GM23338 (cell line): ENCODE measurements at regions not wholly inside any gene's neighbourhood (a gene's known extent, or its start where the extent isn't known, plus 50 kb on each side); places are given as distances from the start of the nearest gene placed in this dataset.

Experiments
- ATAC-seq: fragments of 200-7000 bp; cut with Tn5 transposase; 3 replicates; pipeline ENCODE4 v1.9.1; 2020
- DNase-seq: peaks from one replicate; pipeline ENCODE4 v3.0.0-alpha.2; 2015; ENCODE audit warnings: low spot score
- H2AFZ ChIP-seq: fragments of 200-600 bp; sonication (generic); 2 replicates; pipeline ENCODE4 v1.8.0; 2016; ENCODE audit warnings: antibody characterized with exemption, mild to moderate bottlenecking, moderate library complexity
- H3F3A ChIP-seq: fragments of 200-600 bp; sonication (generic); replicated peaks from 2 replicates; pipeline ENCODE4 v1.8.0; 2017; ENCODE audit warnings: antibody characterized with exemption, mixed run types, low read depth
- H3K27ac ChIP-seq: fragments of 200-600 bp; sonication (generic); 2 replicates; pipeline ENCODE4 v1.6.1; 2016; ENCODE audit warnings: low read depth
- H3K27me3 ChIP-seq: fragments of 200-600 bp; sonication (generic); 2 replicates; pipeline ENCODE4 v1.8.0; 2016; ENCODE audit warnings: mild to moderate bottlenecking, mixed run types, moderate library complexity; ENCODE audit not compliant: insufficient read depth
- H3K36me3 ChIP-seq: fragments of 200-600 bp; sonication (generic); 2 replicates; pipeline ENCODE4 v1.8.0; 2016; ENCODE audit warnings: mild to moderate bottlenecking; ENCODE audit not compliant: insufficient read depth
- H3K4me1 ChIP-seq: fragments of 200-600 bp; sonication (generic); 2 replicates; pipeline ENCODE4 v1.8.0; 2016; ENCODE audit warnings: mild to moderate bottlenecking, moderate library complexity; ENCODE audit not compliant: insufficient read depth
- H3K4me2 ChIP-seq: fragments of 200-600 bp; sonication (generic); 2 replicates; pipeline ENCODE4 v1.7.1; 2017; ENCODE audit warnings: mixed run types
- H3K4me3 ChIP-seq: fragments of 200-600 bp; sonication (generic); 2 replicates; pipeline ENCODE4 v1.6.1; 2016; ENCODE audit warnings: mixed run types
- H3K79me2 ChIP-seq: fragments of 200-600 bp; sonication (generic); replicated peaks from 2 replicates; pipeline ENCODE4 v1.8.0; 2017; ENCODE audit warnings: mild to moderate bottlenecking; ENCODE audit not compliant: insufficient read depth
- H3K9me2 ChIP-seq: fragments of 200-600 bp; sonication (generic); 2 replicates; pipeline ENCODE4 v1.8.0; 2017; ENCODE audit not compliant: insufficient read depth
- H4K20me1 ChIP-seq: fragments of 200-600 bp; sonication (generic); replicated peaks from 2 replicates; pipeline ENCODE4 v1.8.0; 2017; ENCODE audit warnings: mild to moderate bottlenecking; ENCODE audit not compliant: insufficient read depth
- H3K27ac Mint-ChIP-seq: 2 replicates; pipeline ENCODE4 v1.8.0; 2020; ENCODE audit warnings: inconsistent platforms, mild to moderate bottlenecking, moderate library complexity, mixed read lengths
- H3K27me3 Mint-ChIP-seq: 3 replicates; pipeline ENCODE4 v1.8.0; 2022; ENCODE audit warnings: low read depth, mild to moderate bottlenecking, moderate library complexity, mixed read lengths, inconsistent platforms; ENCODE audit not compliant: insufficient read depth, poor library complexity
- H3K36me3 Mint-ChIP-seq: 3 replicates; pipeline ENCODE4 v1.8.0; 2021; ENCODE audit warnings: low read depth, mild to moderate bottlenecking, inconsistent platforms, moderate library complexity, mixed read lengths
- H3K4me1 Mint-ChIP-seq: 3 replicates; pipeline ENCODE4 v1.8.0; 2020; ENCODE audit warnings: mild to moderate bottlenecking, inconsistent platforms, mixed read lengths
- H3K4me3 Mint-ChIP-seq: 3 replicates; pipeline ENCODE4 v1.8.0; 2021; ENCODE audit warnings: moderate library complexity, mild to moderate bottlenecking, inconsistent platforms, mixed read lengths
- H3K9me3 Mint-ChIP-seq: 3 replicates; pipeline ENCODE4 v1.8.0; 2020; ENCODE audit warnings: moderate library complexity, mild to moderate bottlenecking, inconsistent platforms, mixed read lengths
- EZH2 ChIP-seq: fragments of 200-600 bp; sonication (generic); IDR thresholded peaks from one replicate; pipeline ENCODE4 v1.8.0; 2017; ENCODE audit warnings: antibody characterized with exemption, mild to moderate bottlenecking, low read depth; ENCODE audit not compliant: unreplicated experiment
- STAT1 ChIP-seq: IDR thresholded peaks from one replicate; pipeline ENCODE4 v1.6.1; 2016; ENCODE audit warnings: antibody characterized with exemption; ENCODE audit not compliant: unreplicated experiment
- TF ChIP-seq, protein P1 (sequence below): fragments of 250-450 bp; sonication (Bioruptor Pico); IDR thresholded peaks from 2 replicates; pipeline ENCODE4 v1.5.0; 2020; ENCODE audit warnings: mild to moderate bottlenecking, moderate library complexity

DNA sequence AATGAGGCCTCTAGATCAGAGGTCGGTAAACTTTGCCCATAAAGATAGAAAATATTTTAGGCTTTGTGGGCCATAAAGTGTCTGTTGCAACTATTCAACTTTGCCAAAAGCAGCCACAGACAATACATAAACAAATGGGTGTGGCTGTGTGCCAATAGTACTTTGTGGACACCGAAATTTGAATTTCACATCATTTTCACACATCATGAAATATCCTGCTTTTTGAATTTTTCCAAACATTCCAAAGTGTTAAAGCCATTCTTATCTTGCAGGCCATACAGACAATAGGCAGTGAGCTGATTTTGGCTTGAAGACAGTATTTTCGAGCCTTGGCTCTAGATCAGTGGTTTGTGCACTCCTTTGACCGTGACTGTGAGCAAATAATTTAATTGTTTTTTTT lies 51.1 kb upstream of the EPC2 start:
- TF ChIP-seq EZH2: no peak
- DNase-seq (no peak), ATAC-seq (no peak)
- Histone ChIP-seq H3K4me1 (peaks cover 10% of the 10 kb centered on the region; the same call in 1 of the 2 replicates), H3K36me3 (no peaks in the 10 kb centered on the region), H3K4me2 (no peak overlapping the region), H3F3A (no peaks in the 10 kb centered on the region), H3K27me3 (no peaks in the 10 kb centered on the region), H3K9me2 (no peaks in the 10 kb centered on the region), H3K79me2 (no peaks in the 10 kb centered on the region), H4K20me1 (no peaks in the 10 kb centered on the region), H3K27ac (no peak overlapping the region), H3K4me3 (no peak overlapping the region), H2AFZ (no peak overlapping the region)
- Mint-ChIP-seq H3K27ac (no peak overlapping the region), H3K36me3 (no peaks in the 10 kb centered on the region), H3K4me1 (peaks cover 4% of the 10 kb centered on the region; the same call in 2 of the 3 replicates), H3K4me3 (no peak overlapping the region), H3K9me3 (no peaks in the 10 kb centered on the region), H3K27me3 (peaks cover 9% of the 10 kb centered on the region)

DNA sequence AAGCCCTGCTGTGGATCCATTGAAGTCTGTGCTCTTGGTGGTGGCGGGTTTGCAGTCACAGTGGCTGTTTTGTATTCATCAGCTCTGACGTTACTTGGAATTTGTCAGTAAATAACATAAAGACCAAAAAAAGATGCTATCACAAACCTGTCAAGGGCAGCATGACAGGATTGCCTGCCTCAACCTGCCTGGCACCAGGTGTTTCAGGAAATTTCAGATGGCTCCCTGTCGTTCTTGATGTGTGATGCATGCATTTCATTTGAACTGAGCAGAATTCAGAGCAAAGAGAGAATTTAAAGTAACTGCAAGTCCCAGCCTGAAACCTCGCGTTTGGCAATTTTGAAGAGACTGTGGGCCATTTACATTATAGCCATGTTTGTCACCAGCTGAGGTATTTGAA lies 50.3 kb upstream of the EPC2 start:
- no peaks in the 10 kb centered on the region for H3K36me3 Mint-ChIP-seq
- Histone ChIP-seq H3K36me3 (no peaks in the 10 kb centered on the region), H4K20me1 (no peaks in the 10 kb centered on the region), H3K4me2 (no peak overlapping the region), H3F3A (no peaks in the 10 kb centered on the region), H3K4me3 (no peak overlapping the region), H3K4me1 (peaks cover 10% of the 10 kb centered on the region; the same call in 1 of the 2 replicates), H2AFZ (peak overlapping the region; percentile 19; the same call in 1 of the 2 replicates), H3K27ac (no peak overlapping the region), H3K9me2 (no peaks in the 10 kb centered on the region), H3K27me3 (no peaks in the 10 kb centered on the region), H3K79me2 (no peaks in the 10 kb centered on the region)
- TF ChIP-seq, protein P1, sequence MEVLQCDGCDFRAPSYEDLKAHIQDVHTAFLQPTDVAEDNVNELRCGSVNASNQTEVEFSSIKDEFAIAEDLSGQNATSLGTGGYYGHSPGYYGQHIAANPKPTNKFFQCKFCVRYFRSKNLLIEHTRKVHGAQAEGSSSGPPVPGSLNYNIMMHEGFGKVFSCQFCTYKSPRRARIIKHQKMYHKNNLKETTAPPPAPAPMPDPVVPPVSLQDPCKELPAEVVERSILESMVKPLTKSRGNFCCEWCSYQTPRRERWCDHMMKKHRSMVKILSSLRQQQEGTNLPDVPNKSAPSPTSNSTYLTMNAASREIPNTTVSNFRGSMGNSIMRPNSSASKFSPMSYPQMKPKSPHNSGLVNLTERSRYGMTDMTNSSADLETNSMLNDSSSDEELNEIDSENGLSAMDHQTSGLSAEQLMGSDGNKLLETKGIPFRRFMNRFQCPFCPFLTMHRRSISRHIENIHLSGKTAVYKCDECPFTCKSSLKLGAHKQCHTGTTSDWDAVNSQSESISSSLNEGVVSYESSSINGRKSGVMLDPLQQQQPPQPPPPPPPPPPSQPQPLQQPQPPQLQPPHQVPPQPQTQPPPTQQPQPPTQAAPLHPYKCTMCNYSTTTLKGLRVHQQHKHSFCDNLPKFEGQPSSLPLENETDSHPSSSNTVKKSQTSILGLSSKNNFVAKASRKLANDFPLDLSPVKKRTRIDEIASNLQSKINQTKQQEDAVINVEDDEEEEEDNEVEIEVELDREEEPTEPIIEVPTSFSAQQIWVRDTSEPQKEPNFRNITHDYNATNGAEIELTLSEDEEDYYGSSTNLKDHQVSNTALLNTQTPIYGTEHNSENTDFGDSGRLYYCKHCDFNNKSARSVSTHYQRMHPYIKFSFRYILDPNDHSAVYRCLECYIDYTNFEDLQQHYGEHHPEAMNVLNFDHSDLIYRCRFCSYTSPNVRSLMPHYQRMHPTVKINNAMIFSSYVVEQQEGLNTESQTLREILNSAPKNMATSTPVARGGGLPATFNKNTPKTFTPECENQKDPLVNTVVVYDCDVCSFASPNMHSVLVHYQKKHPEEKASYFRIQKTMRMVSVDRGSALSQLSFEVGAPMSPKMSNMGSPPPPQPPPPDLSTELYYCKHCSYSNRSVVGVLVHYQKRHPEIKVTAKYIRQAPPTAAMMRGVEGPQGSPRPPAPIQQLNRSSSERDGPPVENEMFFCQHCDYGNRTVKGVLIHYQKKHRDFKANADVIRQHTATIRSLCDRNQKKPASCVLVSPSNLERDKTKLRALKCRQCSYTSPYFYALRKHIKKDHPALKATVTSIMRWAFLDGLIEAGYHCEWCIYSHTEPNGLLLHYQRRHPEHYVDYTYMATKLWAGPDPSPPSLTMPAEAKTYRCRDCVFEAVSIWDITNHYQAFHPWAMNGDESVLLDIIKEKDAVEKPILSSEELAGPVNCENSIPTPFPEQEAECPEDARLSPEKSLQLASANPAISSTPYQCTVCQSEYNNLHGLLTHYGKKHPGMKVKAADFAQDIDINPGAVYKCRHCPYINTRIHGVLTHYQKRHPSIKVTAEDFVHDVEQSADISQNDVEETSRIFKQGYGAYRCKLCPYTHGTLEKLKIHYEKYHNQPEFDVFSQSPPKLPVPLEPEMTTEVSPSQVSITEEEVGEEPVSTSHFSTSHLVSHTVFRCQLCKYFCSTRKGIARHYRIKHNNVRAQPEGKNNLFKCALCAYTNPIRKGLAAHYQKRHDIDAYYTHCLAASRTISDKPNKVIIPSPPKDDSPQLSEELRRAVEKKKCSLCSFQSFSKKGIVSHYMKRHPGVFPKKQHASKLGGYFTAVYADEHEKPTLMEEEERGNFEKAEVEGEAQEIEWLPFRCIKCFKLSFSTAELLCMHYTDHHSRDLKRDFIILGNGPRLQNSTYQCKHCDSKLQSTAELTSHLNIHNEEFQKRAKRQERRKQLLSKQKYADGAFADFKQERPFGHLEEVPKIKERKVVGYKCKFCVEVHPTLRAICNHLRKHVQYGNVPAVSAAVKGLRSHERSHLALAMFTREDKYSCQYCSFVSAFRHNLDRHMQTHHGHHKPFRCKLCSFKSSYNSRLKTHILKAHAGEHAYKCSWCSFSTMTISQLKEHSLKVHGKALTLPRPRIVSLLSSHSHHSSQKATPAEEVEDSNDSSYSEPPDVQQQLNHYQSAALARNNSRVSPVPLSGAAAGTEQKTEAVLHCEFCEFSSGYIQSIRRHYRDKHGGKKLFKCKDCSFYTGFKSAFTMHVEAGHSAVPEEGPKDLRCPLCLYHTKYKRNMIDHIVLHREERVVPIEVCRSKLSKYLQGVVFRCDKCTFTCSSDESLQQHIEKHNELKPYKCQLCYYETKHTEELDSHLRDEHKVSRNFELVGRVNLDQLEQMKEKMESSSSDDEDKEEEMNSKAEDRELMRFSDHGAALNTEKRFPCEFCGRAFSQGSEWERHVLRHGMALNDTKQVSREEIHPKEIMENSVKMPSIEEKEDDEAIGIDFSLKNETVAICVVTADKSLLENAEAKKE: no peak
- no peak for TF ChIP-seq STAT1
- no peaks in the 10 kb centered on the region for H3K9me3 Mint-ChIP-seq
- peaks cover 6% of the 10 kb centered on the region for H3K27me3 Mint-ChIP-seq
- ATAC-seq (no peak), DNase-seq (no peak)
- H3K4me3 Mint-ChIP-seq: no peak overlapping the region
- H3K27ac Mint-ChIP-seq: no peak overlapping the region
- H3K4me1 Mint-ChIP-seq: peaks cover 4% of the 10 kb centered on the region; the same call in 2 of the 3 replicates
